ENCODE measurements at regions not wholly inside any gene's neighbourhood (a gene's known extent, or its start where the extent isn't known, plus 50 kb on each side); places are given as distances from the start of the nearest gene placed in this dataset.

DNA sequence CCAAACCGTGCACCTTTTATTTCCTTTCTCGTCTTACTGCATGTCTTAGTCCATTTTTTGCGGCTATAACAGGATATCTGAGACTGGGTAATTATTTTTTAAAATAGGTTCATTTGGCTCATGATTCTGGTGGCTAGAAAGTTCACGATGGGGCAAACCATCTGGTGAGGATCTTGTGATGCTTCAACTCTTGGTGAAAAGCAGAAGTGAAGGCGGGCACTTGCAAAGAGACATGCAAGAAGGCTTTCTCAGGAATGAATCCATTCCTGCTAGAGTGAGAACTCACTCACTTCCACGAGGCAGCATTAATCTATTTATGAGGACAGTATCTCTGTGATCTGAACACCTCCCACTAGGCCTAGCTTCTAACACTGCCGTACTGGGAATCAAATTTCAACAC, 327.1 kb upstream of the RBMS1 start:
- no peaks in the 10 kb centered on the region; the same call in 1 of the 2 replicates for H3K36me3 ChIP-seq (ENCODE audit: insufficient read depth, low read length)
- no peak overlapping the region for H3K4me2 ChIP-seq (ENCODE audit: low read depth, low read length, poor library complexity, severe bottlenecking)
- no peak overlapping the region for H3K4me3 ChIP-seq (ENCODE audit: low read length, poor library complexity, severe bottlenecking)
- no peaks in the 10 kb centered on the region for H3K9me2 ChIP-seq (replicated peaks; ENCODE audit: low read depth, low read length)
- H4K20me1 ChIP-seq (ENCODE audit: insufficient read depth, low read length, poor library complexity, severe bottlenecking) = no peaks in the 10 kb centered on the region
- no peaks in the 10 kb centered on the region for H3F3A ChIP-seq (ENCODE audit: low read depth)
- H3K79me2 ChIP-seq (ENCODE audit: insufficient read depth, low read length) = no peaks in the 10 kb centered on the region
- peaks cover 10% of the 10 kb centered on the region; the same call in 1 of the 2 replicates for H3K9me3 ChIP-seq (ENCODE audit: insufficient read depth, low read depth, low read length)
- no peaks in the 10 kb centered on the region for H3K4me1 ChIP-seq (ENCODE audit: insufficient read depth, low read length, poor library complexity, severe bottlenecking)
- H3K9ac ChIP-seq (ENCODE audit: low read depth, low read length, poor library complexity, severe bottlenecking) = no peak overlapping the region
- H3K27me3 ChIP-seq (ENCODE audit: insufficient read depth, low read length, poor library complexity, severe bottlenecking) = no peaks in the 10 kb centered on the region
- TF ChIP-seq EZH2phosphoT487 (IDR thresholded peaks at IDR 0.05; ENCODE audit: borderline replicate concordance) = no peak
- TF ChIP-seq, protein P1, sequence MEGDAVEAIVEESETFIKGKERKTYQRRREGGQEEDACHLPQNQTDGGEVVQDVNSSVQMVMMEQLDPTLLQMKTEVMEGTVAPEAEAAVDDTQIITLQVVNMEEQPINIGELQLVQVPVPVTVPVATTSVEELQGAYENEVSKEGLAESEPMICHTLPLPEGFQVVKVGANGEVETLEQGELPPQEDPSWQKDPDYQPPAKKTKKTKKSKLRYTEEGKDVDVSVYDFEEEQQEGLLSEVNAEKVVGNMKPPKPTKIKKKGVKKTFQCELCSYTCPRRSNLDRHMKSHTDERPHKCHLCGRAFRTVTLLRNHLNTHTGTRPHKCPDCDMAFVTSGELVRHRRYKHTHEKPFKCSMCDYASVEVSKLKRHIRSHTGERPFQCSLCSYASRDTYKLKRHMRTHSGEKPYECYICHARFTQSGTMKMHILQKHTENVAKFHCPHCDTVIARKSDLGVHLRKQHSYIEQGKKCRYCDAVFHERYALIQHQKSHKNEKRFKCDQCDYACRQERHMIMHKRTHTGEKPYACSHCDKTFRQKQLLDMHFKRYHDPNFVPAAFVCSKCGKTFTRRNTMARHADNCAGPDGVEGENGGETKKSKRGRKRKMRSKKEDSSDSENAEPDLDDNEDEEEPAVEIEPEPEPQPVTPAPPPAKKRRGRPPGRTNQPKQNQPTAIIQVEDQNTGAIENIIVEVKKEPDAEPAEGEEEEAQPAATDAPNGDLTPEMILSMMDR (conservative IDR thresholded peaks at IDR 0.05; ENCODE audit: low read length) = no peak
- no peak overlapping the region for H2AFZ ChIP-seq (ENCODE audit: low read length)

DNA sequence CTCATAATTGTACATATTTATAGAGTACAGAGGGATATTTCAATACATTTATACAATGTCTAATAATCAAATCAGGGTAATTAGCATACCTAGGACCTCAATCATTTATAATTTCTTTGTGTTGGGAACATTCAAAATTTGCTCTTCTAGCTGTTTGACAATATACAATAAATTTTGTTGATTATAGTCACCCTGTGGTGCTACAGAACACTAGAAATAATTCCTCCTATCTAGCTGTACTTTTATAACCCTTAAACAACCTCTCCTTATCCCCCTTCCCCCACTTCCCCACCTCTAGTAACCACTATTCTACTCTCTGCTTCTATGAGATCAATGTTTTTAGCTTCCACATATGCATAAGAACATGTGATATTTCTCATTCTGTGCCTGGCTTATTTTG, 328.4 kb upstream of the RBMS1 start:
- Histone ChIP-seq H3K9me2 (replicated peaks; ENCODE audit: low read depth, low read length) (no peaks in the 10 kb centered on the region), H3K9me3 (ENCODE audit: insufficient read depth, low read depth, low read length) (peaks cover 17% of the 10 kb centered on the region; the same call in 1 of the 2 replicates), H3K36me3 (ENCODE audit: insufficient read depth, low read length) (no peaks in the 10 kb centered on the region; the same call in 1 of the 2 replicates), H3K4me1 (ENCODE audit: insufficient read depth, low read length, poor library complexity, severe bottlenecking) (no peaks in the 10 kb centered on the region), H3K79me2 (ENCODE audit: insufficient read depth, low read length) (no peaks in the 10 kb centered on the region), H4K20me1 (ENCODE audit: insufficient read depth, low read length, poor library complexity, severe bottlenecking) (no peaks in the 10 kb centered on the region), H3K4me2 (ENCODE audit: low read depth, low read length, poor library complexity, severe bottlenecking) (no peak overlapping the region), H3F3A (ENCODE audit: low read depth) (no peaks in the 10 kb centered on the region), H2AFZ (ENCODE audit: low read length) (no peak overlapping the region), H3K27me3 (ENCODE audit: insufficient read depth, low read length, poor library complexity, severe bottlenecking) (no peaks in the 10 kb centered on the region), H3K4me3 (ENCODE audit: low read length, poor library complexity, severe bottlenecking) (no peak overlapping the region), H3K9ac (ENCODE audit: low read depth, low read length, poor library complexity, severe bottlenecking) (no peak overlapping the region)
- TF ChIP-seq, protein P1 (conservative IDR thresholded peaks at IDR 0.05; ENCODE audit: low read length) = no peak
- no peak for TF ChIP-seq EZH2phosphoT487 (IDR thresholded peaks at IDR 0.05; ENCODE audit: borderline replicate concordance)

DNA sequence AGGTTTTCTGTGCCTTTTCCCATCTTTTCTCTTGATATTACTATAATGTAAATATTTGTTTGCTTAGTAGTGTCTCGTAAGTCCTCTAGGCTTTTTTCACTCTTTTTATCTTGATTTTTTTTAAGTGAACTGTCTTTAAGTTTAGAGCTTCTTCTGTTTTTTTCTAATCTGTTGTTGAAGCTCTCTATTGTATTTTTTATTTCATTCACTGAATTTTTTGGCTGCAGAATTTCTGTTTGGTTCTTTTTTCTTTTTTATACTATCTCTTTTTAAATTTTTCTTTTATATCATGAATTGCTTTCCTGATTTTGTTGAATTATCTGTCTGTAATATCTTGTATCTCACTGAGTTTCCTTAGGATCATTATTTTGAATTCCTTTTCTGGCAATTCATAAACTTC, 331.8 kb upstream of the RBMS1 start:
- Histone ChIP-seq H3K9me3 (ENCODE audit: insufficient read depth, low read depth, low read length) (peaks cover 25% of the 10 kb centered on the region), H3K27me3 (ENCODE audit: insufficient read depth, low read length, poor library complexity, severe bottlenecking) (peaks cover 7% of the 10 kb centered on the region), H3K79me2 (ENCODE audit: insufficient read depth, low read length) (no peaks in the 10 kb centered on the region), H3K4me3 (ENCODE audit: low read length, poor library complexity, severe bottlenecking) (no peak overlapping the region), H3K4me2 (ENCODE audit: low read depth, low read length, poor library complexity, severe bottlenecking) (no peak overlapping the region), H4K20me1 (ENCODE audit: insufficient read depth, low read length, poor library complexity, severe bottlenecking) (no peaks in the 10 kb centered on the region), H3K36me3 (ENCODE audit: insufficient read depth, low read length) (no peaks in the 10 kb centered on the region; the same call in 1 of the 2 replicates), H3F3A (ENCODE audit: low read depth) (no peaks in the 10 kb centered on the region), H3K9me2 (replicated peaks; ENCODE audit: low read depth, low read length) (no peaks in the 10 kb centered on the region), H2AFZ (ENCODE audit: low read length) (no peak overlapping the region), H3K4me1 (ENCODE audit: insufficient read depth, low read length, poor library complexity, severe bottlenecking) (no peaks in the 10 kb centered on the region), H3K9ac (ENCODE audit: low read depth, low read length, poor library complexity, severe bottlenecking) (no peak overlapping the region)
- TF ChIP-seq, protein P1 (conservative IDR thresholded peaks at IDR 0.05; ENCODE audit: low read length) = no peak
- no peak for TF ChIP-seq EZH2phosphoT487 (IDR thresholded peaks at IDR 0.05; ENCODE audit: borderline replicate concordance)

All from Loucy (cell line).